Skeletal muscle cell (primary cell): ENCODE measurements at regions not wholly inside any gene's neighbourhood (a gene's known extent, or its start where the extent isn't known, plus 50 kb on each side); places are given as distances from the start of the nearest gene placed in this dataset.

Experiments used
- DNase-seq: peaks from one replicate; pipeline ENCODE4 v3.0.0-alpha.2; 2010; ENCODE audit warnings: low read depth
- H3K4me3 ChIP-seq: 2 replicates; pipeline ENCODE4 v1.5.1; 2011; ENCODE audit warnings: low read depth, mild to moderate bottlenecking, control low read depth, low read length, moderate library complexity

- H3K4me3 ChIP-seq = no peak overlapping the region
- no peak for DNase-seq
Measured at GRCh38 chr5:171617817-171618591, 167.6 kb upstream of the SMIM23 start.

- no peak overlapping the region for H3K4me3 ChIP-seq
- DNase-seq = no peak
Measured at GRCh38 chr5:171619196-171619595, 166.4 kb upstream of the SMIM23 start.

GRCh38 chr5:171619744-171620143 lies 165.9 kb upstream of the SMIM23 start:
- DNase-seq = no peak
- no peak overlapping the region for H3K4me3 ChIP-seq

GRCh38 chr5:171622010-171622409 lies 163.6 kb upstream of the SMIM23 start:
- no peak overlapping the region for H3K4me3 ChIP-seq
- DNase-seq = no peak

GRCh38 chr5:171623107-171623506 lies 162.5 kb upstream of the SMIM23 start:
- H3K4me3 ChIP-seq = no peak overlapping the region
- DNase-seq = no peak

GRCh38 chr5:171623551-171624097 lies 162.0 kb upstream of the SMIM23 start:
- DNase-seq = no peak
- no peak overlapping the region for H3K4me3 ChIP-seq

- no peak for DNase-seq
- no peak overlapping the region for H3K4me3 ChIP-seq
Measured at GRCh38 chr5:171624396-171624795, 161.2 kb upstream of the SMIM23 start.

GRCh38 chr5:171625646-171626045 lies 160.0 kb upstream of the SMIM23 start:
- DNase-seq = no peak

GRCh38 chr5:171627936-171628632 lies 157.5 kb upstream of the SMIM23 start:
- H3K4me3 ChIP-seq = no peak overlapping the region
- no peak for DNase-seq

More at GRCh38 chr5:171625646-171626045, 160.0 kb upstream of the SMIM23 start:
- H3K4me3 ChIP-seq = no peak overlapping the region

- H3K4me3 ChIP-seq = no peak overlapping the region
- DNase-seq = no peak
Measured at GRCh38 chr5:171628633-171628974, 157.0 kb upstream of the SMIM23 start.

- H3K4me3 ChIP-seq = no peak overlapping the region
- DNase-seq = no peak
Measured at GRCh38 chr5:171629221-171629620, 156.4 kb upstream of the SMIM23 start.

- DNase-seq = peak; percentile 10
- peak overlapping the region; percentile 24 for H3K4me3 ChIP-seq
Measured at GRCh38 chr5:171629628-171630349, 155.8 kb upstream of the SMIM23 start.

- no peak for DNase-seq
- peak overlapping the region; percentile 24 for H3K4me3 ChIP-seq
Measured at GRCh38 chr5:171630350-171631065, 155.1 kb upstream of the SMIM23 start.

- no peak overlapping the region for H3K4me3 ChIP-seq
- no peak for DNase-seq
Measured at GRCh38 chr5:171632616-171633015, 153.0 kb upstream of the SMIM23 start.

- no peak overlapping the region for H3K4me3 ChIP-seq
- DNase-seq = no peak
Measured at GRCh38 chr5:171633776-171634470, 151.7 kb upstream of the SMIM23 start.

- DNase-seq = no peak
- no peak overlapping the region for H3K4me3 ChIP-seq
Measured at GRCh38 chr5:171634511-171634910, 151.1 kb upstream of the SMIM23 start.

- no peak for DNase-seq
Measured at GRCh38 chr5:171635028-171635427, 150.6 kb upstream of the SMIM23 start.

GRCh38 chr5:171635561-171636245 lies 149.9 kb upstream of the SMIM23 start:
- no peak for DNase-seq
- no peak overlapping the region for H3K4me3 ChIP-seq

More at GRCh38 chr5:171635028-171635427, 150.6 kb upstream of the SMIM23 start:
- H3K4me3 ChIP-seq = no peak overlapping the region
